ENCODE measurements at regions not wholly inside any gene's neighbourhood (a gene's known extent, or its start where the extent isn't known, plus 50 kb on each side); places are given as distances from the start of the nearest gene placed in this dataset.
"Not testable (repeated sequence)": the region's sequence is repeated elsewhere in the genome, so short reads cannot be mapped to it uniquely, and the experiment has no call there.

DNA sequence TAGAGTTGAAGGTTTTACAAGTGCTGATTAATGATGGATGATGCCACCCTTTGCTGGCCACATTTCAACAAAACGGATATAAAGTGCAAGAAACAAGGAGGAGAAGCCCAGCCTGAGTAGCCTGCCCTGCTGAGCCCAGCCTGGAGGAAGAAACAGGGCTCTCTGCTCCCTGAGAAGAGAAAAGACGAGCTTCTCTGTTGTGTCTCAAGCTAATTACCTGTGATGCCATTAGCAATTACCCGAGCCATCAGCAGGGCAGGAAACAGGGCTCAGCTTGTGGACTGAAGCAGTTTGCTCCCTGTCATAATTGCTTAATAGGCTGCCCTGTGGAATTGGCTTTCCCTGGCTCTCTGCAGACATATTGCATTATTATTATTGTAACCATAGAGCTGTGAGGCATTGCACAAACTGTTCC is 709.3 kb upstream of the AUTS2 start:
- Histone ChIP-seq H3K27me3 (no peaks in the 10 kb centered on the region), H3K4me1 (no peaks in the 10 kb centered on the region), H3K27ac (no peak overlapping the region), H3K36me3 (no peaks in the 10 kb centered on the region), H3K4me3 (no peak overlapping the region), H3K9me3 (no peaks in the 10 kb centered on the region)
- DNase-seq (no peak), ATAC-seq (no peak)
- intact Hi-C loops (cut with DNase I), result no loop called here
- TF ChIP-seq, protein P1, sequence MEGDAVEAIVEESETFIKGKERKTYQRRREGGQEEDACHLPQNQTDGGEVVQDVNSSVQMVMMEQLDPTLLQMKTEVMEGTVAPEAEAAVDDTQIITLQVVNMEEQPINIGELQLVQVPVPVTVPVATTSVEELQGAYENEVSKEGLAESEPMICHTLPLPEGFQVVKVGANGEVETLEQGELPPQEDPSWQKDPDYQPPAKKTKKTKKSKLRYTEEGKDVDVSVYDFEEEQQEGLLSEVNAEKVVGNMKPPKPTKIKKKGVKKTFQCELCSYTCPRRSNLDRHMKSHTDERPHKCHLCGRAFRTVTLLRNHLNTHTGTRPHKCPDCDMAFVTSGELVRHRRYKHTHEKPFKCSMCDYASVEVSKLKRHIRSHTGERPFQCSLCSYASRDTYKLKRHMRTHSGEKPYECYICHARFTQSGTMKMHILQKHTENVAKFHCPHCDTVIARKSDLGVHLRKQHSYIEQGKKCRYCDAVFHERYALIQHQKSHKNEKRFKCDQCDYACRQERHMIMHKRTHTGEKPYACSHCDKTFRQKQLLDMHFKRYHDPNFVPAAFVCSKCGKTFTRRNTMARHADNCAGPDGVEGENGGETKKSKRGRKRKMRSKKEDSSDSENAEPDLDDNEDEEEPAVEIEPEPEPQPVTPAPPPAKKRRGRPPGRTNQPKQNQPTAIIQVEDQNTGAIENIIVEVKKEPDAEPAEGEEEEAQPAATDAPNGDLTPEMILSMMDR (IDR thresholded peaks at IDR 0.05), result no peak

DNA sequence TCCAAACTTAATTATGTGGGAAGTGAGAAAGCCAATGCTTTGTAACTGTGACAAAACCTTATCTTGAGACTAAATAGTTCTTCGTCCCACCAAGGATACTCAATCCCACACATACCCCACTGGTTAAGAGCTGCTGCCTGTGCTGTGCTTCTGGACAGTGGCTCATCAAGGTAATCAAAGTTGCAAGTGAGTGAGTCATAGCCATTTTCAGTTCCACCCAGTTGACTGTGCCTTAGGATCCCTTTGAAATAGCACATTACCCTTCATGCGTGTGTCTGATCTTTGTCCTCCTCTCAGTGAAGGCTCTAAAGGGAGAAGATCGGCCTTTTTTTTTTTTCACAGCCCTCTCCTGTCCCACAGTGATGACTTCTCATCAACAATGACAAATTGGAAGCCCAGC is 706.0 kb upstream of the AUTS2 start:
- intact Hi-C loops (cut with DNase I), result no loop called here
- Histone ChIP-seq H3K27ac (no peak overlapping the region), H3K4me3 (no peak overlapping the region), H3K36me3 (no peaks in the 10 kb centered on the region), H3K4me1 (no peaks in the 10 kb centered on the region), H3K27me3 (no peaks in the 10 kb centered on the region), H3K9me3 (no peaks in the 10 kb centered on the region)
- DNase-seq (no peak), ATAC-seq (no peak)
- TF ChIP-seq, protein P1 (IDR thresholded peaks at IDR 0.05), result no peak

DNA sequence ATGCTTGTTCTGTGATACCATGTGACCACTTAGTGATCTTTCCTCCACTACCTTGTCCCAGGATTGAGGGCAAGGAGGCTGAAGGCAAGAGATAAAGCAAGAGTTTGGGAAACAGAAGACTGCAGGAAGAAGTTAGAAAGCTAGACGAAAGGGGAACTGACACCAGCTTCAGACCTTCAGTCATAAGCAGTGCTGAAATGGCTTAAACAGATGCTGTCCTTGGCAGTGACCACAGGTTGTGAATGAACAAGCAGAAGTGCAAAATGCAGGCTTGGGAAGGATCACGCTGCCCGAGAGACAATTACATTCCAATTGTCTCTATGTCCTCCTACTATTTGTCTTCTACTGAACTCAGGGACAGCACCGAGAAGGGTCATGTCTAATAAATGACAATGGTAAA is 704.9 kb upstream of the AUTS2 start:
- Histone ChIP-seq H3K9me3 (peaks cover 0 to 6% of the 10 kb centered on the region in 2 donors), H3K4me3 (no peak overlapping the region), H3K36me3 (no peaks in the 10 kb centered on the region), H3K4me1 (no peaks in the 10 kb centered on the region), H3K27ac (no peak overlapping the region), H3K27me3 (no peaks in the 10 kb centered on the region)
- ATAC-seq, result no peak
- DNase-seq, result peak in 1 of 4 donors; percentile 3
- TF ChIP-seq, protein P1 (IDR thresholded peaks at IDR 0.05), result no peak
- intact Hi-C loops (cut with DNase I), result no loop called here

DNA sequence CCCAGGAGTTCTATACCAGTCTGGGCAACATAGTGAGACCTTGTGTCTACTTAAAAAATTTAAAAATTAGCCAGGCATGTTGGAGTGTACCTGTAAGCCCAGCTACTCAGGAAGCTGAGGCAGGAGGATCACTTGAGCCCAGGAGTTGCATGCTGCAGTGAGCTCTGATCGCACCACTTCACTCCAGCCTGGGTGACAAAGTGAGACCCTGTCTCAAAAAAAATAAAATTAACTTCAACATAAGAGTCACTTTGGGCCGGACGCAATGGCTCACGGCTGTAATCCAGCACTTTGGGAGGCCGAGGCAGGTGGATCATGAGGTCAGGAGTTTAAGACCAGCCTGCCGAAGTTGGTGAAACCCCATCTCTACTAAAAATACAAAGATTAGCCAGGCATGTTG is 699.1 kb upstream of the AUTS2 start:
- H3K27me3 ChIP-seq; H3K4me1 ChIP-seq; DNase-seq; H3K36me3 ChIP-seq; ATAC-seq; H3K4me3 ChIP-seq; H3K27ac ChIP-seq; intact Hi-C loops (cut with DNase I): not testable (repeated sequence)
- H3K9me3 ChIP-seq, result peaks cover 0 to 20% of the 10 kb centered on the region in 2 donors

DNA sequence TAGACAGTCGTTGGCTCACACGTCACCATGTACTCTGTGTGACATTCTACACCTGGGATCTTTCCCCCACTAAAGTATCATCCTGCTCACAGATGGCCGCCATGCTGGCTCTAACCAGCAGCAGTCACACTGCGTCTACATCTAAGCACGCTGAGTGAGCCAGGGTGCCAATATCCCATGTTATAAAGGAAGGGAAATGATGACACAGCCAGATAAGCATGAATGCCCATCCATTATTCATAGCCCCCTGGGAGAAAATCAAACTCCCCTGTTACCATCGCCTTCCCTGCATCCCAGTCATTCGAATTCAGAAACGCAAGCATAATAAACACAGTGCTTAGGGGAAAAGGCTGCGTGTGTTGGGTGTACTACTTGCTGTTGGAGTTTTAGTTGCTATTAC is 698.2 kb upstream of the AUTS2 start:
- Histone ChIP-seq H3K4me3 (no peak overlapping the region), H3K36me3 (no peaks in the 10 kb centered on the region), H3K27ac (no peak overlapping the region), H3K9me3 (peaks cover 0 to 20% of the 10 kb centered on the region in 2 donors), H3K4me1 (no peaks in the 10 kb centered on the region), H3K27me3 (no peaks in the 10 kb centered on the region)
- no peak for DNase-seq
- TF ChIP-seq, protein P1 (IDR thresholded peaks at IDR 0.05), result no peak
- no peak for ATAC-seq
- intact Hi-C loops (cut with DNase I), result no loop called here

DNA sequence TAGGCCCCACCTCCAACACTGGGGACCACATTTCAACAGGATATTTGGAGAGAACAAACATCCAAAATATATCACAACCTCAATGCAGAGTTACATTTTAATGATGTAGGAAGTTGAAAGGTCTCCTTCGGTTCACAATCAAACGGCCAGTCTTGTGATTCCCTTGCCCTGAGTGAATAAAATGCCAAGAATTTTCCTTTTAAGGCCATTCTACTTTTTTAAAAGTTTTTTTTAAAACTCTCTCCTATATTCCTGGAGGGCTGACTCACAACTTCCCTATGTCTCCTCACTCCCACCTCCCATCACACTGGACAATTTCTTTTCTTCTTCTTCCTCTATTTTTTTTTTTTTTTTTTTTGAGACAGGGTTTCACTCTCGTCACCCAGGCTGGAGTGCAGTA is 693.6 kb upstream of the AUTS2 start:
- Histone ChIP-seq H3K36me3 (no peaks in the 10 kb centered on the region), H3K4me1 (no peaks in the 10 kb centered on the region), H3K9me3 (peaks cover 0 to 14% of the 10 kb centered on the region in 2 donors), H3K27ac (no peak overlapping the region), H3K4me3 (no peak overlapping the region), H3K27me3 (no peaks in the 10 kb centered on the region)
- DNase-seq (no peak), ATAC-seq (no peak)
- TF ChIP-seq, protein P1 (IDR thresholded peaks at IDR 0.05), result no peak
- intact Hi-C loops (cut with DNase I), result no loop called here
